Kidney (tissue), 13 donors: ENCODE measurements at regions not wholly inside any gene's neighbourhood (a gene's known extent, or its start where the extent isn't known, plus 50 kb on each side); places are given as distances from the start of the nearest gene placed in this dataset.

Experiments
- DNase-seq, 5 donors: peaks; one replicate each; pipeline ENCODE4 v3.0.0-alpha.2; 2013 to 2020
- FAIRE-seq: peaks from 2 replicates; lab custom pipeline; 2012; peaks lifted over from hg19 to GRCh38; lab: Jason Lieb, UNC
- H3K27ac ChIP-seq, 2 donors: one replicate each; pipeline ENCODE4 v1.7.0; 2013; ENCODE audit warnings: low read depth in 2 of 2, low read length in 2 of 2, inconsistent platforms in 1 of 2
- H3K27me3 ChIP-seq: one replicate; pipeline ENCODE4 v1.7.1; 2013; ENCODE audit warnings: low read length, inconsistent platforms; ENCODE audit not compliant: control insufficient read depth, insufficient read depth
- H3K36me3 ChIP-seq, 3 donors: one replicate each; pipeline versions ENCODE4 v1.7.0 to v1.7.1; 2013; ENCODE audit warnings: low read length in 3 of 3, control low read depth in 1 of 3, inconsistent platforms in 1 of 3; ENCODE audit not compliant: insufficient read depth in 3 of 3, control insufficient read depth in 2 of 3
- H3K4me1 ChIP-seq, 3 donors: one replicate each; pipeline versions ENCODE4 v1.7.0 to v1.7.1; 2013; ENCODE audit warnings: low read length in 3 of 3, inconsistent platforms in 1 of 3, low read depth in 1 of 3; ENCODE audit not compliant: control insufficient read depth in 2 of 3, insufficient read depth in 2 of 3
- H3K4me3 ChIP-seq, 3 donors: one replicate each; pipeline versions ENCODE4 v1.7.0 to v1.8.1; 2013; ENCODE audit warnings: low read length in 3 of 3, control low read depth in 1 of 3, inconsistent platforms in 1 of 3
- H3K9ac ChIP-seq, 3 donors: one replicate each; pipeline versions ENCODE4 v1.7.0 to v1.7.1; 2013; ENCODE audit warnings: low read length in 3 of 3, control low read depth in 1 of 3, inconsistent platforms in 1 of 3
- H3K9me3 ChIP-seq, 3 donors: one replicate each; pipeline versions ENCODE4 v1.7.0 to v1.7.1; 2013; ENCODE audit warnings: low read length in 3 of 3, control low read depth in 1 of 3, inconsistent platforms in 1 of 3; ENCODE audit not compliant: control insufficient read depth in 2 of 3, insufficient read depth in 1 of 3
- intact Hi-C: fragments of 100-400 bp; cut with DNase I; formaldehyde crosslinking; loops from one replicate; pipeline ENCODE4 v1.11.1; 2022
- TF ChIP-seq, protein P1 (sequence below): IDR thresholded peaks from 3 replicates; pipeline ENCODE4 v1.5.1; 2012; ENCODE audit warnings: mild to moderate bottlenecking, moderate library complexity, borderline replicate concordance; ENCODE audit not compliant: insufficient read depth; ENCODE audit errors: extremely low read depth
- donor health status: control.
- donor health status: control.
- donor health status: control.
- donor health status: control.
- donor health status: control.
- donor health status: DM: yes; HTN: yes; CAD: no.
- donor health status: Normal renal cell carcinoma (clear cell type).

DNA sequence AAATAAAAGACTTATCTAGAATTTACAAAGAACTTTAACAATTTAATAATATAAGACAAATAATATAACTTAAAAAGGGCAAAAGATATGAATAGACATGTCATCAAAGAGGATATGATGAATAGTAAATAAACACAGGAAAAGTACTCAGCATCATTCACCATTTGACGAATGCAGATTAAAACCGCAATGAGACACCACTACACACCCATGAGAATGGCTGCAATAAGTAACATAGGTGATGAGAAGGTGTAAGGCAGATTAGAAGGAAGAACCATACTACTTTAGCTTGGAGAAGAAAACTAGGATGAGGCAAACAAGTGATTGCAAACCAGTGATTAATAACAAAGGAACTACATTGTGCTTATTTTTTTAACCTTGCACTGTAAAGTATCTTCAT is 152.0 kb downstream of the CYRIA start:
- H3K27me3 ChIP-seq, result peaks cover 3% of the 10 kb centered on the region
- H3K9me3 ChIP-seq, result no peaks in the 10 kb centered on the region
- DNase-seq (no peak), FAIRE-seq (peak; percentile 19)
- no peak overlapping the region for H3K9ac ChIP-seq
- H3K4me1 ChIP-seq, result no peaks in the 10 kb centered on the region
- TF ChIP-seq, protein P1, sequence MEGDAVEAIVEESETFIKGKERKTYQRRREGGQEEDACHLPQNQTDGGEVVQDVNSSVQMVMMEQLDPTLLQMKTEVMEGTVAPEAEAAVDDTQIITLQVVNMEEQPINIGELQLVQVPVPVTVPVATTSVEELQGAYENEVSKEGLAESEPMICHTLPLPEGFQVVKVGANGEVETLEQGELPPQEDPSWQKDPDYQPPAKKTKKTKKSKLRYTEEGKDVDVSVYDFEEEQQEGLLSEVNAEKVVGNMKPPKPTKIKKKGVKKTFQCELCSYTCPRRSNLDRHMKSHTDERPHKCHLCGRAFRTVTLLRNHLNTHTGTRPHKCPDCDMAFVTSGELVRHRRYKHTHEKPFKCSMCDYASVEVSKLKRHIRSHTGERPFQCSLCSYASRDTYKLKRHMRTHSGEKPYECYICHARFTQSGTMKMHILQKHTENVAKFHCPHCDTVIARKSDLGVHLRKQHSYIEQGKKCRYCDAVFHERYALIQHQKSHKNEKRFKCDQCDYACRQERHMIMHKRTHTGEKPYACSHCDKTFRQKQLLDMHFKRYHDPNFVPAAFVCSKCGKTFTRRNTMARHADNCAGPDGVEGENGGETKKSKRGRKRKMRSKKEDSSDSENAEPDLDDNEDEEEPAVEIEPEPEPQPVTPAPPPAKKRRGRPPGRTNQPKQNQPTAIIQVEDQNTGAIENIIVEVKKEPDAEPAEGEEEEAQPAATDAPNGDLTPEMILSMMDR, result no peak
- no peak overlapping the region for H3K27ac ChIP-seq
- intact Hi-C loops, result no loop called here
- no peaks in the 10 kb centered on the region for H3K36me3 ChIP-seq
- H3K4me3 ChIP-seq, result no peak overlapping the region

DNA sequence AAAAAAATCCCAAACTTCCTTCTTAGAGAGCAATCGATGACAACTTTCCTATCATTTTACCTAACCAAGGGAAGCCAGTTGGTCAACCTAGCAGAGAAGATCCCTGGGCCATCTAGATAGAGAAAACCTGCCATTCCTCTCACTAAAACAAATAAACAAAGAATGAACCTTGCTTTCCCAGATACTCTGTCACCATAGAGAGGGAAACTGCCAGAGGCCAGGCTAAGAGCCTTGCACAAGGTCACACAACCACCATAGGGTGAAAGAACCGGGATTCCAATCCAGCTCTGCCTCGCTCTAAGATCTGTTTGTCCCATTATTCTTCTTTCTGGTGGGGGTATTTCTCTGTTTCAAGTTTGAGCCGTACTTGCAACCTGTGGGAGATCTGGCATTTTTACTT is 154.6 kb downstream of the CYRIA start:
- H3K9me3 ChIP-seq, result no peaks in the 10 kb centered on the region
- H3K4me1 ChIP-seq, result no peaks in the 10 kb centered on the region
- no peak for DNase-seq
- no peaks in the 10 kb centered on the region for H3K36me3 ChIP-seq
- no peak overlapping the region for H3K9ac ChIP-seq
- H3K27ac ChIP-seq, result no peak overlapping the region
- intact Hi-C loops, result no loop called here
- no peak for FAIRE-seq
- TF ChIP-seq, protein P1, result no peak
- no peak overlapping the region for H3K4me3 ChIP-seq
- H3K27me3 ChIP-seq, result peaks cover 3% of the 10 kb centered on the region

DNA sequence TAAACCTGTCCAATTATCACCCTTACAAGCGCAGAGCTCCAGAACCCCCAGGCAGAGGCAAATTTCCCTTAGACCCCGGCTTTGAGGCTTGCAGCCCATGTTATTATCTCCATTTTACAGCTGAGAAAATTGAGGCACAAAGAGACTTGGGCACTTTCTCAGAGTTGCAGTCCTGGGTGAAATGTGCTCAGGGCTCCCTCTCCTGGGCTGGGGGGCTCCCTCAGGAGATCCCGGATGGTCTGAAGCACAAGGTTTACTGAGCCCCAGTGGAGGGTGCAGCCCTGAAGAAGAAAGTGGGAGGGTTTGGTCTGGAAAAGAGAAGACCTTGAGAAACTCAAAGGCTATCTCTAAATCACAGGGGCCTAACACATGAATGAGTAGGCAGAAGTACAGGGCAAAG is 156.6 kb downstream of the CYRIA start:
- TF ChIP-seq, protein P1, result no peak
- Histone ChIP-seq H3K27me3 (peaks cover 3% of the 10 kb centered on the region), H3K9ac (no peak overlapping the region), H3K9me3 (no peaks in the 10 kb centered on the region), H3K4me3 (no peak overlapping the region), H3K4me1 (no peaks in the 10 kb centered on the region), H3K27ac (no peak overlapping the region), H3K36me3 (no peaks in the 10 kb centered on the region)
- FAIRE-seq (no peak), DNase-seq (no peak)
- intact Hi-C loops, result no loop called here

DNA sequence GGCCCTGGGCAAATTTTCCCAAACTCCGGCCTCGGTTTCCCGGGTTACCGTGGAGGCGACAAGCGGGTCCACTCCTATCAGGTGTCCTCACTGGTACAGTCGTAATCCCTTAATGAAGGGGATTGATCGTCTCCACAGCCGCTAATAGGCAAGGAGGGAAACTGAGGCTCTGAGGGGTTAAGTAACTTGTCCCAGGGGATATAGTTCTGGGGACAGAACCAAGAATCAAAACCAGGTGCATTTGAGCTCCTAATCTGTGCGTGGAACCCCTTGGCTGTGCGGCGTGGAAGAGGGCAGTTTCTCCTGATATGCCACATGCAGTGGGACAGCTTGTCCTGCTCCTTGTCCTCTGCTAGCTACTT is 157.2 kb downstream of the CYRIA start:
- Histone ChIP-seq H3K4me3 (no peak overlapping the region), H3K27ac (no peak overlapping the region), H3K27me3 (peaks cover 3% of the 10 kb centered on the region), H3K4me1 (no peaks in the 10 kb centered on the region), H3K36me3 (no peaks in the 10 kb centered on the region), H3K9me3 (no peaks in the 10 kb centered on the region), H3K9ac (no peak overlapping the region)
- FAIRE-seq, result no peak
- TF ChIP-seq, protein P1, result no peak
- no peak for DNase-seq
- intact Hi-C loops, result no loop called here
